HG02884 (cell line): ENCODE measurements at regions not wholly inside any gene's neighbourhood (a gene's known extent, or its start where the extent isn't known, plus 50 kb on each side); places are given as distances from the start of the nearest gene placed in this dataset.

Source experiments
- ATAC-seq: cut with Tn5 transposase; IDR thresholded peaks from one replicate; pipeline ENCODE4 v1.9.1; 2021; ENCODE audit warnings: mild to moderate bottlenecking, moderate library complexity; ENCODE audit not compliant: unreplicated experiment

GRCh38 chr10:58994226-58995057 is 182.0 kb upstream of the PHYHIPL start:
- ATAC-seq, result no peak

- no peak for ATAC-seq
These were observed 181.3 kb upstream of the PHYHIPL start for GRCh38 chr10:58995058-58995596.

GRCh38 chr10:58996063-58996462 is 180.4 kb upstream of the PHYHIPL start:
- no peak for ATAC-seq

GRCh38 chr10:58996866-58997265 is 179.6 kb upstream of the PHYHIPL start:
- ATAC-seq, result no peak

- no peak for ATAC-seq
These were observed 177.3 kb upstream of the PHYHIPL start for GRCh38 chr10:58998924-58999713.

GRCh38 chr10:59000162-59000825 is 176.1 kb upstream of the PHYHIPL start:
- ATAC-seq, result no peak

GRCh38 chr10:59002011-59002410 is 174.4 kb upstream of the PHYHIPL start:
- ATAC-seq, result no peak

GRCh38 chr10:59003203-59003602 is 173.2 kb upstream of the PHYHIPL start:
- ATAC-seq, result no peak

- no peak for ATAC-seq
These were observed 172.1 kb upstream of the PHYHIPL start for GRCh38 chr10:59004392-59004791.

GRCh38 chr10:59006511-59007306 is 169.7 kb upstream of the PHYHIPL start:
- ATAC-seq, result no peak

GRCh38 chr10:59007307-59008025 is 169.0 kb upstream of the PHYHIPL start:
- no peak for ATAC-seq

- ATAC-seq, result no peak
These were observed 168.0 kb upstream of the PHYHIPL start for GRCh38 chr10:59008452-59008851.

- no peak for ATAC-seq
These were observed 164.3 kb upstream of the PHYHIPL start for GRCh38 chr10:59011972-59012632.

GRCh38 chr10:59012839-59013238 is 163.6 kb upstream of the PHYHIPL start:
- ATAC-seq, result no peak

GRCh38 chr10:59016043-59016442 is 160.4 kb upstream of the PHYHIPL start:
- no peak for ATAC-seq

GRCh38 chr10:59018977-59019376 is 157.5 kb upstream of the PHYHIPL start:
- no peak for ATAC-seq

GRCh38 chr10:59019603-59020002 is 156.8 kb upstream of the PHYHIPL start:
- ATAC-seq, result no peak

GRCh38 chr10:59020502-59020901 is 155.9 kb upstream of the PHYHIPL start:
- no peak for ATAC-seq
